Erythroblast (primary cell): ENCODE measurements at regions not wholly inside any gene's neighbourhood (a gene's known extent, or its start where the extent isn't known, plus 50 kb on each side); places are given as distances from the start of the nearest gene placed in this dataset.

Experiments used
- GATA1 ChIP-seq: IDR thresholded peaks from 2 replicates; pipeline ENCODE4 v1.6.1; 2011; ENCODE audit warnings: low read depth, mild to moderate bottlenecking, control low read depth, low read length, moderate library complexity
- POLR2A ChIP-seq: IDR thresholded peaks from 2 replicates; pipeline ENCODE4 v1.6.1; 2011; ENCODE audit warnings: mild to moderate bottlenecking, low read length

DNA sequence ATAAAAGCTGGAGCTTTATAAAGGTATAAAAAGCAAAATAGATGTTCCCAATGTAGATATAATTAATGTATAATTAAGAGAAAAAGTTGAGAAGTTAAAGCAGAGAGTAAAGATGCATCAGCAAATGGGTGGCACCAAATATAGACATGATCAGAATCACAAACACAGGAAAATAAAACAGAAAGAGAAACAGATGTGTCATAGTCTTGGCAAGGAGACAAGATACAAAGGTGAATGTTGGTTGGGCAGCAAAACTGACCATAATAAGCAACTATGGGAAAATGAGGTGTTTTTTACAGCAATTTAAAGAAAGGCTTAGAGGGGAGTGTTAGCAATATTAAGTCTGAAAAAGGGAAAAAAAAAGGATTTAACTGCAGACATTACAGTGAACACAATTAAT lies 135.4 kb upstream of the CLEC14A start:
- TF ChIP-seq POLR2A (no peak), GATA1 (no peak)
